ENCODE measurements at regions not wholly inside any gene's neighbourhood (a gene's known extent, or its start where the extent isn't known, plus 50 kb on each side); places are given as distances from the start of the nearest gene placed in this dataset.
"Not testable (repeated sequence)": the region's sequence is repeated elsewhere in the genome, so short reads cannot be mapped to it uniquely, and the experiment has no call there.

GRCh38 chr10:70984986-70985722, 96.8 kb upstream of the PCBD1 start:
- Histone ChIP-seq H3K9me3 (no peaks in the 10 kb centered on the region), H3K36me3 (no peaks in the 10 kb centered on the region), H3K27ac (peak overlapping the region; percentile 42), H3K4me3 (no peak overlapping the region), H3K4me1 (no peaks in the 10 kb centered on the region), H3K27me3 (no peaks in the 10 kb centered on the region), H3K9ac (ENCODE audit: low read depth in 2 of 2, low read length in 2 of 2) (no peak overlapping the region)
- no peak for TF ChIP-seq CTCF (IDR thresholded peaks at IDR 0.05)
- intact Hi-C loops (cut with DNase I) = no loop called here
- DNase-seq = no peak

- H3K36me3 ChIP-seq = no peaks in the 10 kb centered on the region
- H3K27me3 ChIP-seq = no peaks in the 10 kb centered on the region
- no peak overlapping the region for H3K9ac ChIP-seq (ENCODE audit: low read depth in 2 of 2, low read length in 2 of 2)
- no peak overlapping the region for H3K4me3 ChIP-seq
- H3K4me1 ChIP-seq = no peaks in the 10 kb centered on the region
- peak; percentile 48 for DNase-seq
- no peaks in the 10 kb centered on the region for H3K9me3 ChIP-seq
- intact Hi-C loops (cut with DNase I) = no loop called here
- no peak for TF ChIP-seq CTCF (IDR thresholded peaks at IDR 0.05)
- H3K27ac ChIP-seq = no peak overlapping the region
Measured at GRCh38 chr10:70985824-70986622, 97.7 kb upstream of the PCBD1 start.

GRCh38 chr10:70986623-70986950, 98.2 kb upstream of the PCBD1 start:
- no peaks in the 10 kb centered on the region for H3K36me3 ChIP-seq
- H3K9me3 ChIP-seq = no peaks in the 10 kb centered on the region
- no peak overlapping the region for H3K4me3 ChIP-seq
- TF ChIP-seq CTCF (IDR thresholded peaks at IDR 0.05) = no peak
- no peak for DNase-seq
- intact Hi-C loops (cut with DNase I) = no loop called here
- no peak overlapping the region for H3K9ac ChIP-seq (ENCODE audit: low read depth in 2 of 2, low read length in 2 of 2)
- no peak overlapping the region for H3K27ac ChIP-seq
- no peaks in the 10 kb centered on the region for H3K4me1 ChIP-seq
- H3K27me3 ChIP-seq = no peaks in the 10 kb centered on the region

DNA sequence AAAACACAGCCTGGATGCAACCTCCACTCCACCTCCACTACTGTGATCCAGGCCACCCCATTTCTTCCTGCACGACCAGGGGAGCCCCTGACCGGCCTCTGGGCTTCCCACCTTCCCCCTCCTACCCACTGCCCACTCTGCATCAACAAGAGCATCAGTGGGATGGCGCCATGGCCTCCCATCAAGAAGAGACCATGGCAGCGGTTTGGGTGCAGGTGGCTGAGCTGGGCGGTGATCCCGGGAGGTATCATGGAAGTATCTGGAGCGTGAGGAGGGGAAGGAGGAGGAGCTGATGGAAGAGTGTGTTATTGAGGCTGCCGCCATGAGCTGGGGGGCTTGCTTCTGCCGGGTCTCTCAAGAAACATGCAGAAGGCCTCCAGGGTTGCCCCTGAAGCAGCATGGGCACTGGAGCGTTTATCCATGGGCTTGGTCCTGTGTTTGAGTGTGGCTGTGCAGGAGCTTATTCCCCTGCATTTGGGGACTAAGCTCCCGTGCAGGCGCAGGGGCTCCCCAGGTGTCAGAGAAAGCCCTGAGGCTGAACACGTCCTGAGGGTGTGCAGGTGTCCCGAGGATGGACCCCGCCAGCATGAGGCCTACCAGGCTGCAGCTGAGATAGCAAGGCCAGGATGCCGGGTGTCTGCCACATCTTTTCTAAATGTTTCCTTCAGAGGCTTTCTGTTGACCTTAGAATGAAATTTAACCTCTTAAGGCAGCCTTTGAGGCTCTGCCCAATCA, 99.2 kb upstream of the PCBD1 start:
- no peak for TF ChIP-seq CTCF (IDR thresholded peaks at IDR 0.05)
- H3K4me3 ChIP-seq = no peak overlapping the region
- H3K9me3 ChIP-seq = no peaks in the 10 kb centered on the region
- intact Hi-C loops (cut with DNase I) = no loop called here
- no peaks in the 10 kb centered on the region for H3K4me1 ChIP-seq
- H3K36me3 ChIP-seq = no peaks in the 10 kb centered on the region
- no peak overlapping the region for H3K27ac ChIP-seq
- no peak for DNase-seq
- H3K27me3 ChIP-seq = no peaks in the 10 kb centered on the region
- H3K9ac ChIP-seq (ENCODE audit: low read depth in 2 of 2, low read length in 2 of 2) = no peak overlapping the region

DNA sequence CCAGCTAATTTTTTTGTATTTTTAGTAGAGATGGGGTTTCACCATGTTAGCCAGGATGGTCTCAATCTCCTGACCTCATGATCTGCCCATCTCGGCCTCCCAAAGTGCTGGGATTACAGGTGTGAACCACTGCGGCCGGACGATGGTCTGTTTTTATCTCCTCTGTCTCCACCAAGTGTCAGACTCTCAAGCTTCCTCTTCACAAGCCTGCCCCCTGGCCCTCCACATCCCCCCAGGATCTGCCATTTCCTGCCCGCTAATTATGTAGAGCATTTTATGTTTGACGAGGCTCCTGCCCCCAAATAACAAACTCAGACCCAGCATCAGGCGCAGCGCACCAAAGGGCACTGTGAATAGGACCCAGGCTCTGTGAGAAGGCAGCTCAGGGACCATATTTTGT, 101.8 kb upstream of the PCBD1 start:
- H3K27ac ChIP-seq; H3K4me1 ChIP-seq; intact Hi-C loops (cut with DNase I); H3K9ac ChIP-seq (ENCODE audit: low read depth in 2 of 2, low read length in 2 of 2); H3K9me3 ChIP-seq; H3K4me3 ChIP-seq; DNase-seq; H3K27me3 ChIP-seq; H3K36me3 ChIP-seq: not testable (repeated sequence)

Data from colonic mucosa (tissue), 4 donors.